Hepatocyte (in vitro differentiated cells): ENCODE measurements at regions not wholly inside any gene's neighbourhood (a gene's known extent, or its start where the extent isn't known, plus 50 kb on each side); places are given as distances from the start of the nearest gene placed in this dataset.
"Not testable (repeated sequence)": the region's sequence is repeated elsewhere in the genome, so short reads cannot be mapped to it uniquely, and the experiment has no call there.

ENCODE experiments used
- DNase-seq: peaks from one replicate; pipeline ENCODE4 v3.0.0-alpha.2; 2016; ENCODE audit warnings: low spot score
- H2AFZ ChIP-seq: fragments of 200-600 bp; sonication (generic); 2 replicates; pipeline ENCODE4 v1.6.0; 2016; ENCODE audit warnings: antibody characterized with exemption, mild to moderate bottlenecking
- H3K27ac ChIP-seq: fragments of 200-600 bp; sonication (generic); 2 replicates; pipeline ENCODE4 v1.5.1; 2016; ENCODE audit warnings: mild to moderate bottlenecking
- H3K27me3 ChIP-seq: fragments of 200-600 bp; sonication (generic); 2 replicates; pipeline ENCODE4 v1.6.1; 2016
- H3K36me3 ChIP-seq: fragments of 200-600 bp; sonication (generic); replicated peaks from 2 replicates; pipeline ENCODE4 v1.5.1; 2016; ENCODE audit warnings: low read depth; ENCODE audit not compliant: insufficient read depth
- H3K4me1 ChIP-seq: fragments of 200-600 bp; sonication (generic); 2 replicates; pipeline ENCODE4 v1.5.1; 2016; ENCODE audit warnings: mild to moderate bottlenecking, moderate library complexity; ENCODE audit not compliant: insufficient read depth
- H3K4me2 ChIP-seq: fragments of 200-600 bp; sonication (generic); 2 replicates; pipeline ENCODE4 v1.6.0; 2016
- H3K4me3 ChIP-seq: fragments of 200-600 bp; sonication (generic); 2 replicates; pipeline ENCODE4 v1.5.1; 2016; ENCODE audit warnings: mild to moderate bottlenecking
- H3K79me2 ChIP-seq: fragments of 200-600 bp; sonication (generic); 2 replicates; pipeline ENCODE4 v1.6.0; 2017; ENCODE audit warnings: mild to moderate bottlenecking
- H3K9me2 ChIP-seq: fragments of 200-600 bp; sonication (generic); replicated peaks from 2 replicates; pipeline ENCODE4 v1.6.0; 2017; ENCODE audit warnings: mild to moderate bottlenecking; ENCODE audit not compliant: insufficient read depth
- H3K9me3 ChIP-seq: fragments of 200-600 bp; sonication (generic); 2 replicates; pipeline ENCODE4 v1.5.1; 2016; ENCODE audit warnings: low read depth, mild to moderate bottlenecking
- H4K20me1 ChIP-seq: fragments of 200-600 bp; sonication (generic); 2 replicates; pipeline ENCODE4 v1.6.0; 2016; ENCODE audit warnings: mild to moderate bottlenecking; ENCODE audit not compliant: insufficient read depth, poor library complexity, severe bottlenecking
- CTCF ChIP-seq: fragments of 200-600 bp; sonication (generic); IDR thresholded peaks from 2 replicates; pipeline ENCODE4 v1.5.1; 2016; ENCODE audit warnings: antibody characterized with exemption, mild to moderate bottlenecking; ENCODE audit not compliant: poor library complexity
- EZH2 ChIP-seq: fragments of 200-600 bp; sonication (generic); IDR thresholded peaks from 2 replicates; pipeline ENCODE4 v1.6.1; 2016; ENCODE audit warnings: antibody characterized with exemption, mild to moderate bottlenecking, borderline replicate concordance
- EZH2phosphoT487 ChIP-seq: fragments of 200-600 bp; sonication (generic); IDR thresholded peaks from one replicate; pipeline ENCODE4 v1.6.1; 2018; ENCODE audit warnings: antibody characterized with exemption, mild to moderate bottlenecking, low read depth, moderate library complexity; ENCODE audit not compliant: unreplicated experiment, severe bottlenecking
- WGBS: methylation state at CpG from one replicate; pipeline ENCODE4 v1.1.6; 2016; ENCODE audit warnings: low lambda C conversion rate; ENCODE audit errors: missing lambda C conversion rate; 5-methylcytosine and 5-hydroxymethylcytosine counted together

- no peaks in the 10 kb centered on the region for H3K36me3 ChIP-seq
- H3K4me3 ChIP-seq, result no peak overlapping the region
- H3K4me1 ChIP-seq, result no peaks in the 10 kb centered on the region
- H4K20me1 ChIP-seq, result no peaks in the 10 kb centered on the region
- TF ChIP-seq EZH2 (no peak), CTCF (no peak), EZH2phosphoT487 (no peak)
- no peak overlapping the region for H3K4me2 ChIP-seq
- no peaks in the 10 kb centered on the region for H3K27me3 ChIP-seq
- WGBS, result 76% methylated on average over 3 of the region's 3 CpGs
- H3K9me3 ChIP-seq, result no peaks in the 10 kb centered on the region
- H3K79me2 ChIP-seq, result no peaks in the 10 kb centered on the region
- H3K9me2 ChIP-seq, result no peaks in the 10 kb centered on the region
- H2AFZ ChIP-seq, result no peak overlapping the region
- H3K27ac ChIP-seq, result no peak overlapping the region
- DNase-seq, result no peak
Observed at GRCh38 chr18:56433919-56434318, 204.5 kb downstream of the TXNL1 start.

- Histone ChIP-seq H3K79me2 (no peaks in the 10 kb centered on the region), H3K4me1 (no peaks in the 10 kb centered on the region), H3K36me3 (no peaks in the 10 kb centered on the region), H3K4me3 (no peak overlapping the region), H3K4me2 (no peak overlapping the region), H3K27ac (no peak overlapping the region), H3K9me3 (no peaks in the 10 kb centered on the region), H3K27me3 (no peaks in the 10 kb centered on the region), H2AFZ (no peak overlapping the region), H3K9me2 (no peaks in the 10 kb centered on the region), H4K20me1 (no peaks in the 10 kb centered on the region)
- no peak for TF ChIP-seq EZH2
- no peak for TF ChIP-seq CTCF
- TF ChIP-seq EZH2phosphoT487, result no peak
- DNase-seq, result no peak
Observed at GRCh38 chr18:56431551-56431950, 206.8 kb downstream of the TXNL1 start.

- Histone ChIP-seq H3K9me2 (no peaks in the 10 kb centered on the region), H3K9me3 (no peaks in the 10 kb centered on the region), H3K4me3 (no peak overlapping the region), H3K79me2 (no peaks in the 10 kb centered on the region), H3K27ac (no peak overlapping the region), H4K20me1 (no peaks in the 10 kb centered on the region), H3K27me3 (no peaks in the 10 kb centered on the region), H3K4me2 (no peak overlapping the region), H3K4me1 (no peaks in the 10 kb centered on the region), H3K36me3 (no peaks in the 10 kb centered on the region), H2AFZ (no peak overlapping the region)
- no peak for TF ChIP-seq CTCF
- no peak for TF ChIP-seq EZH2phosphoT487
- TF ChIP-seq EZH2, result no peak
- DNase-seq, result no peak
Observed at GRCh38 chr18:56423626-56424025, 214.8 kb downstream of the TXNL1 start.

GRCh38 chr18:56421647-56422046 is 216.7 kb downstream of the TXNL1 start:
- H3K4me1 ChIP-seq, result no peaks in the 10 kb centered on the region
- no peaks in the 10 kb centered on the region for H3K79me2 ChIP-seq
- no peaks in the 10 kb centered on the region for H4K20me1 ChIP-seq
- TF ChIP-seq EZH2 (no peak), EZH2phosphoT487 (no peak), CTCF (no peak)
- 75% methylated on average over 2 of the region's 2 CpGs for WGBS
- DNase-seq, result no peak
- H3K36me3 ChIP-seq, result no peaks in the 10 kb centered on the region
- H3K4me3 ChIP-seq, result no peak overlapping the region
- no peaks in the 10 kb centered on the region for H3K27me3 ChIP-seq
- no peak overlapping the region for H3K27ac ChIP-seq
- no peaks in the 10 kb centered on the region for H3K9me2 ChIP-seq
- no peak overlapping the region for H2AFZ ChIP-seq
- H3K9me3 ChIP-seq, result no peaks in the 10 kb centered on the region
- no peak overlapping the region for H3K4me2 ChIP-seq

GRCh38 chr18:56420868-56421267 is 217.5 kb downstream of the TXNL1 start:
- WGBS, result 94% methylated on average over 5 of the region's 5 CpGs
- not testable (repeated sequence) for H4K20me1 ChIP-seq, H3K9me3 ChIP-seq, H3K27me3 ChIP-seq, H2AFZ ChIP-seq, H3K9me2 ChIP-seq, H3K4me2 ChIP-seq, DNase-seq, H3K79me2 ChIP-seq, H3K4me1 ChIP-seq, H3K36me3 ChIP-seq, H3K27ac ChIP-seq, H3K4me3 ChIP-seq
